HCT116 (cell line): ENCODE measurements at regions not wholly inside any gene's neighbourhood (a gene's known extent, or its start where the extent isn't known, plus 50 kb on each side); places are given as distances from the start of the nearest gene placed in this dataset.

ENCODE experiments used
- ATAC-seq: fragments of 200-7000 bp; cut with Tn5 transposase; 2 replicates; pipeline ENCODE4 v1.9.1; 2020; ENCODE audit warnings: mild to moderate bottlenecking, moderate library complexity
- BruUV-seq: library from RNA; stranded (reverse); fragments of 400-500 nt; replicated peaks from 2 replicates; lab custom pipeline; 2021; lab: Mats Ljungman, UMichigan
- CTCF ChIA-PET: fragments of 300-600 bp; sonication (Branson Sonifier 250); formaldehyde crosslinking; loops from one replicate; lab custom pipeline; 2021; ENCODE audit warnings: antibody characterized with exemption; lab: Charles Lee
- POLR2A ChIA-PET: fragments of 300-600, 350-600 bp; sonication (Branson Sonifier 250); formaldehyde crosslinking; loops from one replicate; lab custom pipeline; 2021; ENCODE audit warnings: antibody characterized with exemption; lab: Charles Lee
- RAD21 ChIA-PET, 2 experiments: fragments of 300-600 bp; sonication (Branson Sonifier 250); formaldehyde crosslinking; loops; one replicate each; lab custom pipeline; 2023; ENCODE audit warnings: low total read pairs in 2 of 2; ENCODE audit not compliant: uncharacterized antibody in 2 of 2, unreplicated experiment in 2 of 2, low non-redundant PET in 1 of 2; lab: Charles Lee
- DNase-seq: peaks from one replicate; pipeline ENCODE4 v3.0.0-alpha.2; 2010; ENCODE audit warnings: low read depth, low spot score
- H2AFZ ChIP-seq: fragments of 200-600 bp; shearing (Covaris generic), sonication (generic); 2 replicates; pipeline ENCODE4 v1.6.1; 2017; ENCODE audit warnings: low read depth, mixed run types, mixed read lengths, antibody characterized with exemption, low read length; ENCODE audit not compliant: poor library complexity, severe bottlenecking
- H3K27ac ChIP-seq: 2 replicates; pipeline ENCODE4 v1.5.1; 2012; ENCODE audit warnings: low read depth, low read length
- H3K27me3 ChIP-seq: fragments of 200-600 bp; sonication (generic); 2 replicates; pipeline ENCODE4 v1.6.1; 2016; ENCODE audit warnings: mixed run types, low read length, mixed read lengths; ENCODE audit not compliant: insufficient read depth
- H3K36me3 ChIP-seq, 2 experiments: fragments of 200-500 bp in 1 of 2; fragments of 200-600 bp in 1 of 2; sonication (Bioruptor generic) in 1 of 2; sonication (generic) in 1 of 2; 2 replicates each; pipeline versions ENCODE4 v1.5.1 to v1.6.1; 2014 to 2016; ENCODE audit warnings: low read length in 2 of 2, inconsistent platforms in 1 of 2, mixed read lengths in 1 of 2, mixed run types in 1 of 2; ENCODE audit not compliant: insufficient read depth in 2 of 2, control insufficient read depth in 1 of 2
- H3K4me1 ChIP-seq, 2 experiments: fragments of 200-600 bp in 1 of 2; sonication (generic) in 1 of 2; 2 replicates each; pipeline versions ENCODE4 v1.5.1 to v1.6.1; 2012 to 2017; ENCODE audit warnings: low read length in 2 of 2, inconsistent platforms in 1 of 2, mild to moderate bottlenecking in 1 of 2, mixed read lengths in 1 of 2, mixed run types in 1 of 2, moderate library complexity in 1 of 2; ENCODE audit not compliant: insufficient read depth in 2 of 2, control insufficient read depth in 1 of 2
- H3K4me2 ChIP-seq: fragments of 200-600 bp; sonication (generic); 2 replicates; pipeline ENCODE4 v1.6.1; 2017; ENCODE audit warnings: mixed run types, low read length, mixed read lengths
- H3K4me3 ChIP-seq, 2 experiments: fragments of 200-600 bp in 1 of 2; sonication (generic) in 1 of 2; replicated peaks in 1 of 2; 2 replicates each; pipeline ENCODE4 v1.5.1; 2011 to 2016; ENCODE audit warnings: low read length in 2 of 2, control low read depth in 1 of 2, low read depth in 1 of 2, mild to moderate bottlenecking in 1 of 2, mixed read lengths in 1 of 2, mixed run types in 1 of 2
- H3K79me2 ChIP-seq: fragments of 200-600 bp; sonication (generic); 2 replicates; pipeline ENCODE4 v1.6.1; 2017; ENCODE audit warnings: mild to moderate bottlenecking, mixed run types, low read length, moderate library complexity, mixed read lengths; ENCODE audit not compliant: insufficient read depth
- H3K9ac ChIP-seq: fragments of 200-600 bp; sonication (generic); 2 replicates; pipeline ENCODE4 v1.6.1; 2016; ENCODE audit warnings: low read length, mixed read lengths
- H3K9me2 ChIP-seq: fragments of 200-600 bp; sonication (generic), shearing (Covaris generic); 2 replicates; pipeline ENCODE4 v1.6.1; 2017; ENCODE audit warnings: mixed run types, mild to moderate bottlenecking, moderate library complexity; ENCODE audit not compliant: insufficient read depth
- H3K9me3 ChIP-seq, 2 experiments: fragments of 200-500 bp in 1 of 2; fragments of 200-600 bp in 1 of 2; sonication (Bioruptor generic) in 1 of 2; sonication (generic) in 1 of 2; 2 replicates each; pipeline ENCODE4 v1.6.1; 2014 to 2017; ENCODE audit warnings: low read length in 2 of 2, mixed read lengths in 2 of 2, inconsistent platforms in 1 of 2, low read depth in 1 of 2, mild to moderate bottlenecking in 1 of 2, mixed run types in 1 of 2, moderate library complexity in 1 of 2; ENCODE audit not compliant: control insufficient read depth in 1 of 2, insufficient read depth in 1 of 2
- H4K20me1 ChIP-seq: fragments of 200-600 bp; sonication (generic), shearing (Covaris generic); 2 replicates; pipeline ENCODE4 v1.6.1; 2017; ENCODE audit warnings: mixed run types, mild to moderate bottlenecking, moderate library complexity; ENCODE audit not compliant: insufficient read depth
- CEBPB ChIP-seq: IDR thresholded peaks from 2 replicates; pipeline ENCODE4 v1.6.1; 2012; ENCODE audit warnings: low read depth
- JUND ChIP-seq: IDR thresholded peaks from 2 replicates; pipeline ENCODE4 v1.6.1; 2012
- RAD21 ChIP-seq: IDR thresholded peaks from 2 replicates; pipeline ENCODE4 v1.6.1; 2012; ENCODE audit warnings: low read depth, mild to moderate bottlenecking
- SP1 ChIP-seq: IDR thresholded peaks from 2 replicates; pipeline ENCODE4 v1.6.1; 2012; ENCODE audit warnings: low read depth
- SRF ChIP-seq: IDR thresholded peaks from 2 replicates; pipeline ENCODE4 v1.6.1; 2012; ENCODE audit warnings: low read depth
- intact Hi-C: fragments of 100-400 bp; cut with micrococcal nuclease; formaldehyde crosslinking; loops from 2 replicates; pipeline ENCODE4 v1.10.0; 2022
- TF ChIP-seq, protein P1 (sequence below): IDR thresholded peaks from 2 replicates; pipeline ENCODE4 v1.6.1; 2011; ENCODE audit warnings: mild to moderate bottlenecking, low read length, moderate library complexity; ENCODE audit not compliant: insufficient replicate concordance; ENCODE audit errors: extremely low read depth
- TF ChIP-seq, protein P2 (sequence below), 3 experiments: fragments of 200-600 bp in 1 of 3; sonication (generic) in 1 of 3; IDR thresholded peaks in 2 of 3; conservative IDR thresholded peaks in 1 of 3; 2 replicates each; pipeline ENCODE4 v1.5.1; 2012 to 2017; ENCODE audit warnings: low read depth in 2 of 3, low read length in 2 of 3, antibody characterized with exemption in 1 of 3, borderline replicate concordance in 1 of 3, control low read depth in 1 of 3, mild to moderate bottlenecking in 1 of 3, mixed read lengths in 1 of 3, mixed run types in 1 of 3, moderate library complexity in 1 of 3; ENCODE audit not compliant: insufficient read depth in 1 of 3

DNA sequence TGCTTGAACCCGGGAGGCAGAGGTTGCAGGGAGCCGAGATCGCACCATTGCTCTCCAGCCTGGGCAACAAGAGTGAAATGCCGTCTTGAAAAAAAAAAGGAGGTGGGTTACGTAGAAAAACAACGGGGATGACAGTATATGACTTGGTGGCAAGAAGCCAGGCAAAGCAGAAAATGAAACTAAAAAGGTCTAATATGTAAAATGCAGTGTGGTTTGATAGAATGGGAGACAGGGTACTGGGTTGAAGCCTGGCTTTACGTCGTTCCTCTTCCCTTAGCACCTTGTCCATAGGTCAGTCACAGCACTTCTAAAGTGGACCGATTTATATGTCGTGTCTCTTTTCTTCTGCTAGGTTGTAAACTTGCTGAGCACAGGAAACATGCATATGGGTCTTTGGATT lies 274.9 kb upstream of the ZC3H12C start:
- H3K4me3 ChIP-seq: no peak overlapping the region
- CTCF ChIA-PET: no interaction called here
- intact Hi-C loops: no loop called here
- H3K36me3 ChIP-seq: no peaks in the 10 kb centered on the region
- no peak overlapping the region for H3K27ac ChIP-seq
- no peak overlapping the region for H3K4me2 ChIP-seq
- RAD21 ChIA-PET: no interaction called here
- H3K4me1 ChIP-seq: no peaks in the 10 kb centered on the region
- POLR2A ChIA-PET: no interaction called here
- no peaks in the 10 kb centered on the region for H3K27me3 ChIP-seq
- no peak overlapping the region for H3K9ac ChIP-seq
- H3K9me2 ChIP-seq: no peaks in the 10 kb centered on the region
- DNase-seq (no peak), ATAC-seq (no peak)
- no peaks in the 10 kb centered on the region for H3K79me2 ChIP-seq
- no peaks in the 10 kb centered on the region for H3K9me3 ChIP-seq
- no TSS peak for BruUV-seq
- H4K20me1 ChIP-seq: no peaks in the 10 kb centered on the region
- TF ChIP-seq, protein P1, sequence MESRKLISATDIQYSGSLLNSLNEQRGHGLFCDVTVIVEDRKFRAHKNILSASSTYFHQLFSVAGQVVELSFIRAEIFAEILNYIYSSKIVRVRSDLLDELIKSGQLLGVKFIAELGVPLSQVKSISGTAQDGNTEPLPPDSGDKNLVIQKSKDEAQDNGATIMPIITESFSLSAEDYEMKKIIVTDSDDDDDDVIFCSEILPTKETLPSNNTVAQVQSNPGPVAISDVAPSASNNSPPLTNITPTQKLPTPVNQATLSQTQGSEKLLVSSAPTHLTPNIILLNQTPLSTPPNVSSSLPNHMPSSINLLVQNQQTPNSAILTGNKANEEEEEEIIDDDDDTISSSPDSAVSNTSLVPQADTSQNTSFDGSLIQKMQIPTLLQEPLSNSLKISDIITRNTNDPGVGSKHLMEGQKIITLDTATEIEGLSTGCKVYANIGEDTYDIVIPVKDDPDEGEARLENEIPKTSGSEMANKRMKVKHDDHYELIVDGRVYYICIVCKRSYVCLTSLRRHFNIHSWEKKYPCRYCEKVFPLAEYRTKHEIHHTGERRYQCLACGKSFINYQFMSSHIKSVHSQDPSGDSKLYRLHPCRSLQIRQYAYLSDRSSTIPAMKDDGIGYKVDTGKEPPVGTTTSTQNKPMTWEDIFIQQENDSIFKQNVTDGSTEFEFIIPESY: no peak
- TF ChIP-seq RAD21 (no peak), SP1 (no peak)
- no peak overlapping the region for H2AFZ ChIP-seq

DNA sequence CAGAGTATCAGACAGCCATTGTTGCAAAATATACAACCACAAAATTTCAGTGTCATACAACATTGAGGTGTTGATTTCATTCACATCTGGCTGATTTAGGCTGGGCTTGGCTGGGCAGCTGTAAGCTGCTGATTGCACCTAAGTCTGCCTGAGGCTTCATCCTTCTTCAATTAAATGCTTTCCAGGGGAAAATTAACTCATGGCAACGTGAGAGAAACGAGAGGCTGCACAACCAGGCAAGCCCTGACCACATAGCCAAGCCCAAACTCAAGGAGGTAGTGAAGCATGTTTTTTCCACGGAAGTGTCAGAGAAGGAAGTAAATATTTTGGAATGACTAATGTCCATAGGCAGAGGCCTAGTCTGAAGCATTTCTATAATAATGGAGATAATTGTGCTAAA lies 273.8 kb upstream of the ZC3H12C start:
- CTCF ChIA-PET: no interaction called here
- Histone ChIP-seq H3K9me3 (no peaks in the 10 kb centered on the region), H3K9me2 (no peaks in the 10 kb centered on the region), H3K27ac (no peak overlapping the region), H2AFZ (no peak overlapping the region), H3K27me3 (no peaks in the 10 kb centered on the region), H3K4me3 (no peak overlapping the region), H3K79me2 (no peaks in the 10 kb centered on the region), H3K9ac (no peak overlapping the region), H3K4me2 (no peak overlapping the region)
- intact Hi-C loops: no loop called here
- ATAC-seq (no peak), DNase-seq (no peak)
- TF ChIP-seq SRF (no peak), JUND (no peak), SP1 (no peak), CEBPB (no peak)
- TF ChIP-seq, protein P2, sequence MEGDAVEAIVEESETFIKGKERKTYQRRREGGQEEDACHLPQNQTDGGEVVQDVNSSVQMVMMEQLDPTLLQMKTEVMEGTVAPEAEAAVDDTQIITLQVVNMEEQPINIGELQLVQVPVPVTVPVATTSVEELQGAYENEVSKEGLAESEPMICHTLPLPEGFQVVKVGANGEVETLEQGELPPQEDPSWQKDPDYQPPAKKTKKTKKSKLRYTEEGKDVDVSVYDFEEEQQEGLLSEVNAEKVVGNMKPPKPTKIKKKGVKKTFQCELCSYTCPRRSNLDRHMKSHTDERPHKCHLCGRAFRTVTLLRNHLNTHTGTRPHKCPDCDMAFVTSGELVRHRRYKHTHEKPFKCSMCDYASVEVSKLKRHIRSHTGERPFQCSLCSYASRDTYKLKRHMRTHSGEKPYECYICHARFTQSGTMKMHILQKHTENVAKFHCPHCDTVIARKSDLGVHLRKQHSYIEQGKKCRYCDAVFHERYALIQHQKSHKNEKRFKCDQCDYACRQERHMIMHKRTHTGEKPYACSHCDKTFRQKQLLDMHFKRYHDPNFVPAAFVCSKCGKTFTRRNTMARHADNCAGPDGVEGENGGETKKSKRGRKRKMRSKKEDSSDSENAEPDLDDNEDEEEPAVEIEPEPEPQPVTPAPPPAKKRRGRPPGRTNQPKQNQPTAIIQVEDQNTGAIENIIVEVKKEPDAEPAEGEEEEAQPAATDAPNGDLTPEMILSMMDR (IDR thresholded peaks at IDR 0.05 in 2 of 3, conservative IDR thresholded peaks at IDR 0.05 in 1 of 3; ENCODE audit: borderline replicate concordance in 1 of 3, insufficient read depth in 1 of 3, low read depth in 2 of 3, low read length in 2 of 3): no peak
- TF ChIP-seq, all 23 proteins: peak for 0
- RAD21 ChIA-PET: no interaction called here
- BruUV-seq: no TSS peak
- Histone ChIP-seq H3K4me1 (no peaks in the 10 kb centered on the region), H4K20me1 (no peaks in the 10 kb centered on the region), H3K36me3 (no peaks in the 10 kb centered on the region)
- POLR2A ChIA-PET: no interaction called here
